Osteocyte (in vitro differentiated cells): ENCODE measurements at regions not wholly inside any gene's neighbourhood (a gene's known extent, or its start where the extent isn't known, plus 50 kb on each side); places are given as distances from the start of the nearest gene placed in this dataset.

Source experiments
- DNase-seq: peaks from one replicate; pipeline ENCODE4 v3.0.0; 2021; ENCODE audit warnings: mixed read lengths; ENCODE audit not compliant: unreplicated experiment; ENCODE audit errors: extremely low spot score
- H3K27ac Mint-ChIP-seq: one replicate; pipeline ENCODE4 v1.8.0; 2021; ENCODE audit warnings: mild to moderate bottlenecking, mixed read lengths; ENCODE audit not compliant: unreplicated experiment
- H3K27me3 Mint-ChIP-seq: one replicate; pipeline ENCODE4 v1.8.0; 2021; ENCODE audit warnings: mixed read lengths; ENCODE audit not compliant: unreplicated experiment
- H3K36me3 Mint-ChIP-seq: one replicate; pipeline ENCODE4 v1.8.0; 2021; ENCODE audit warnings: mixed read lengths; ENCODE audit not compliant: unreplicated experiment
- H3K4me1 Mint-ChIP-seq: one replicate; pipeline ENCODE4 v1.8.0; 2021; ENCODE audit warnings: mixed read lengths; ENCODE audit not compliant: unreplicated experiment
- H3K4me3 Mint-ChIP-seq: one replicate; pipeline ENCODE4 v1.8.0; 2021; ENCODE audit warnings: mild to moderate bottlenecking, moderate library complexity, mixed read lengths; ENCODE audit not compliant: unreplicated experiment
- H3K9me3 Mint-ChIP-seq: one replicate; pipeline ENCODE4 v1.8.0; 2021; ENCODE audit warnings: mixed read lengths; ENCODE audit not compliant: unreplicated experiment
- TF ChIP-seq, protein P1 (sequence below): fragments of 200-600 bp; sonication (generic); IDR thresholded peaks from 2 replicates; pipeline ENCODE4 v1.5.0; 2021; ENCODE audit warnings: antibody characterized with exemption, mild to moderate bottlenecking, moderate library complexity

DNA sequence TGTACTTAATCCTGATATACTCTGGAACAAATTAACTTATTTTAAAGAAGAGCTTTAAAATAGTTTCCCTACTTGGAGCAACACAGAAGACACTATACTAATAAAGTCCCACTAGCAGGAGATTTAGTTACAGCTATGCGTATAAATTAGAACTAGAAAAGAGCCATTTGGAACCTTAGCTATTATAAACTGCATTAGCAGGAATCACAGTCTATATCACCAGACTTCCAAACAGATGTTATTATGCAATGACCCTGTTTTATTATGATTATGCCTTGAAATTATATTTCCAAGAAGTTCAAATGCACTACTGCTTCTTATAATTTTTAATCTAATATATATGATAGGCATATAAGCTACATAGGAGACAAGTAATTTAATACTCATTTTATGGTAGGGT, 95.5 kb upstream of the WDR44 start:
- no peak for DNase-seq
- Mint-ChIP-seq H3K36me3 (no peaks in the 10 kb centered on the region), H3K27me3 (no peaks in the 10 kb centered on the region), H3K4me1 (no peaks in the 10 kb centered on the region), H3K27ac (no peak overlapping the region), H3K9me3 (no peaks in the 10 kb centered on the region), H3K4me3 (no peak overlapping the region)
- TF ChIP-seq, protein P1, sequence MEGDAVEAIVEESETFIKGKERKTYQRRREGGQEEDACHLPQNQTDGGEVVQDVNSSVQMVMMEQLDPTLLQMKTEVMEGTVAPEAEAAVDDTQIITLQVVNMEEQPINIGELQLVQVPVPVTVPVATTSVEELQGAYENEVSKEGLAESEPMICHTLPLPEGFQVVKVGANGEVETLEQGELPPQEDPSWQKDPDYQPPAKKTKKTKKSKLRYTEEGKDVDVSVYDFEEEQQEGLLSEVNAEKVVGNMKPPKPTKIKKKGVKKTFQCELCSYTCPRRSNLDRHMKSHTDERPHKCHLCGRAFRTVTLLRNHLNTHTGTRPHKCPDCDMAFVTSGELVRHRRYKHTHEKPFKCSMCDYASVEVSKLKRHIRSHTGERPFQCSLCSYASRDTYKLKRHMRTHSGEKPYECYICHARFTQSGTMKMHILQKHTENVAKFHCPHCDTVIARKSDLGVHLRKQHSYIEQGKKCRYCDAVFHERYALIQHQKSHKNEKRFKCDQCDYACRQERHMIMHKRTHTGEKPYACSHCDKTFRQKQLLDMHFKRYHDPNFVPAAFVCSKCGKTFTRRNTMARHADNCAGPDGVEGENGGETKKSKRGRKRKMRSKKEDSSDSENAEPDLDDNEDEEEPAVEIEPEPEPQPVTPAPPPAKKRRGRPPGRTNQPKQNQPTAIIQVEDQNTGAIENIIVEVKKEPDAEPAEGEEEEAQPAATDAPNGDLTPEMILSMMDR = no peak

- Mint-ChIP-seq H3K9me3 (no peaks in the 10 kb centered on the region), H3K27ac (no peak overlapping the region), H3K4me3 (no peak overlapping the region), H3K27me3 (no peaks in the 10 kb centered on the region), H3K36me3 (no peaks in the 10 kb centered on the region), H3K4me1 (no peaks in the 10 kb centered on the region)
- no peak for DNase-seq
- TF ChIP-seq, protein P1 = no peak
Observed at GRCh38 chrX:118251271-118251670, 94.6 kb upstream of the WDR44 start.

- Mint-ChIP-seq H3K27ac (no peak overlapping the region), H3K4me1 (no peaks in the 10 kb centered on the region), H3K9me3 (no peaks in the 10 kb centered on the region), H3K36me3 (no peaks in the 10 kb centered on the region), H3K27me3 (no peaks in the 10 kb centered on the region), H3K4me3 (no peak overlapping the region)
- TF ChIP-seq, protein P1 = no peak
- no peak for DNase-seq
Observed at GRCh38 chrX:118252967-118253366, 92.9 kb upstream of the WDR44 start.

DNA sequence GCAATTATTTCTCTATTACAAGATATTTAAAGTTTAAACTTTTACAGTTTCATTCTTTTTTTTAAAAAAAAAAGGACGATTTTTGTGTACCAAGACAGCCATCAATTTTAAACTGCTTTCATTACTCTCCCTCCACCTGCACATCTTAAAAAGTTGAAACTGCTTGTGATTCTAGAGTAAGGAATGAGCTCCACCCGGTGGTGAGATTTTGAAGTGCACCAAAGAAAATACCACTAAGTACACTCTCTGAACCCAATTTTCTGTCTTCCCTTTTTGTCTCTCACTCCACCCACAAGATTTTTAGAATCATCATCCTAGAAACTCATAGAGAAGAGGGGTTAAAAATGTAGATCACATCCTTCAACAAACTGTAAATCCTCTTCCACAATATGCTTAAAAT, 91.3 kb upstream of the WDR44 start:
- Mint-ChIP-seq H3K9me3 (no peaks in the 10 kb centered on the region), H3K36me3 (no peaks in the 10 kb centered on the region), H3K27ac (no peak overlapping the region), H3K4me3 (no peak overlapping the region), H3K4me1 (no peaks in the 10 kb centered on the region), H3K27me3 (peaks cover 3% of the 10 kb centered on the region)
- no peak for DNase-seq
- TF ChIP-seq, protein P1 = peak; percentile 73

DNA sequence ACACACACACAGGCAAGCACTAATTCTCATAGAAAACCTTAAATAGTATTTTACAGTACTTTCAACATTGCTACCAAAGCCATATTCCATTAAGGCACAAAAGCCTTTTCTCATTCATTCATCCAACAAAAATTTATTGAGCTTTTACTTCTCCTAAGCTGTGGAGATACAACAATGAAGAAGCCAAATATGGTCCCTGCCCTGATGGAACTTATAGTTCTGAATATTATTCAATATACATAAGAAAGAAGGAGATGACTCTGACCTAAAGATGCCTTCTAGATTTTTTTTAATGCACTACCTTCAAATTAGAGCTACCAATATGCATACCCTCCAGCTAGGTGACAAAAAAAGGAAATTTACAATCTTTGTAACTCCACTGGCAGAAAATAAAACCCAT, 90.0 kb upstream of the WDR44 start:
- H3K36me3 Mint-ChIP-seq = no peaks in the 10 kb centered on the region
- TF ChIP-seq, protein P1 = no peak
- H3K9me3 Mint-ChIP-seq = no peaks in the 10 kb centered on the region
- H3K27me3 Mint-ChIP-seq = peaks cover 3% of the 10 kb centered on the region
- H3K4me1 Mint-ChIP-seq = no peaks in the 10 kb centered on the region
- no peak for DNase-seq
- H3K4me3 Mint-ChIP-seq = no peak overlapping the region
- no peak overlapping the region for H3K27ac Mint-ChIP-seq
